GM19025 (cell line): ENCODE measurements at regions not wholly inside any gene's neighbourhood (a gene's known extent, or its start where the extent isn't known, plus 50 kb on each side); places are given as distances from the start of the nearest gene placed in this dataset.
"Not testable (repeated sequence)": the region's sequence is repeated elsewhere in the genome, so short reads cannot be mapped to it uniquely, and the experiment has no call there.

Experiments
- ATAC-seq: cut with Tn5 transposase; IDR thresholded peaks from one replicate; pipeline ENCODE4 v1.9.1; 2021; ENCODE audit warnings: mild to moderate bottlenecking, low read depth, moderate library complexity; ENCODE audit not compliant: unreplicated experiment

GRCh38 chr6:115643762-115644161, 416.9 kb downstream of the FRK start:
- no peak for ATAC-seq

GRCh38 chr6:115634887-115635286, 425.8 kb downstream of the FRK start:
- no peak for ATAC-seq

- no peak for ATAC-seq
Observed at GRCh38 chr6:115634131-115634530, 426.6 kb downstream of the FRK start.

- no peak for ATAC-seq
Observed at GRCh38 chr6:115631028-115631427, 429.7 kb downstream of the FRK start.

- ATAC-seq, result no peak
Observed at GRCh38 chr6:115630424-115631024, 430.2 kb downstream of the FRK start.

- no peak for ATAC-seq
Observed at GRCh38 chr6:115629415-115629814, 431.3 kb downstream of the FRK start.

GRCh38 chr6:115618256-115618655, 442.4 kb downstream of the FRK start:
- ATAC-seq, result no peak

GRCh38 chr6:115617031-115617430, 443.7 kb downstream of the FRK start:
- ATAC-seq, result no peak

GRCh38 chr6:115613488-115613887, 447.2 kb downstream of the FRK start:
- ATAC-seq, result no peak

- ATAC-seq, result no peak
Observed at GRCh38 chr6:115612796-115613479, 447.8 kb downstream of the FRK start.

GRCh38 chr6:115612216-115612615, 448.5 kb downstream of the FRK start:
- no peak for ATAC-seq

- ATAC-seq, result no peak
Observed at GRCh38 chr6:115610696-115611095, 450.0 kb downstream of the FRK start.

- ATAC-seq, result no peak
Observed at GRCh38 chr6:115609111-115609510, 451.6 kb downstream of the FRK start.

GRCh38 chr6:115602466-115602865, 458.2 kb downstream of the FRK start:
- ATAC-seq, result no peak

GRCh38 chr6:115601509-115601908, 459.2 kb downstream of the FRK start:
- no peak for ATAC-seq

- ATAC-seq, result no peak
Observed at GRCh38 chr6:115601064-115601463, 459.6 kb downstream of the FRK start.

GRCh38 chr6:115594891-115595290, 465.8 kb downstream of the FRK start:
- ATAC-seq, result no peak

- ATAC-seq, result no peak
Observed at GRCh38 chr6:115592025-115592424, 468.7 kb downstream of the FRK start.

GRCh38 chr6:115589072-115589471, 471.6 kb downstream of the FRK start:
- ATAC-seq, result not testable (repeated sequence)

GRCh38 chr6:115583290-115583689, 477.4 kb downstream of the FRK start:
- ATAC-seq, result no peak

GRCh38 chr6:115582386-115582785, 478.3 kb downstream of the FRK start:
- no peak for ATAC-seq

GRCh38 chr6:115579565-115579964, 481.1 kb downstream of the FRK start:
- ATAC-seq, result not testable (repeated sequence)
